ENCODE measurements at regions not wholly inside any gene's neighbourhood (a gene's known extent, or its start where the extent isn't known, plus 50 kb on each side); places are given as distances from the start of the nearest gene placed in this dataset.

GRCh38 chr10:57844387-57844998, 423.2 kb downstream of the IPMK start (continued):
- TF ChIP-seq, protein P1, sequence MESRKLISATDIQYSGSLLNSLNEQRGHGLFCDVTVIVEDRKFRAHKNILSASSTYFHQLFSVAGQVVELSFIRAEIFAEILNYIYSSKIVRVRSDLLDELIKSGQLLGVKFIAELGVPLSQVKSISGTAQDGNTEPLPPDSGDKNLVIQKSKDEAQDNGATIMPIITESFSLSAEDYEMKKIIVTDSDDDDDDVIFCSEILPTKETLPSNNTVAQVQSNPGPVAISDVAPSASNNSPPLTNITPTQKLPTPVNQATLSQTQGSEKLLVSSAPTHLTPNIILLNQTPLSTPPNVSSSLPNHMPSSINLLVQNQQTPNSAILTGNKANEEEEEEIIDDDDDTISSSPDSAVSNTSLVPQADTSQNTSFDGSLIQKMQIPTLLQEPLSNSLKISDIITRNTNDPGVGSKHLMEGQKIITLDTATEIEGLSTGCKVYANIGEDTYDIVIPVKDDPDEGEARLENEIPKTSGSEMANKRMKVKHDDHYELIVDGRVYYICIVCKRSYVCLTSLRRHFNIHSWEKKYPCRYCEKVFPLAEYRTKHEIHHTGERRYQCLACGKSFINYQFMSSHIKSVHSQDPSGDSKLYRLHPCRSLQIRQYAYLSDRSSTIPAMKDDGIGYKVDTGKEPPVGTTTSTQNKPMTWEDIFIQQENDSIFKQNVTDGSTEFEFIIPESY (IDR thresholded peaks at IDR 0.05): no peak
- TF ChIP-seq EED (IDR thresholded peaks at IDR 0.05; ENCODE audit: low read depth): no peak
- no peak for TF ChIP-seq CBFB (IDR thresholded peaks at IDR 0.05; ENCODE audit: low read depth)

GRCh38 chr10:57830877-57831560, 436.7 kb downstream of the IPMK start:
- FAIRE-seq (no peak), ATAC-seq (no peak), DNase-seq (ENCODE audit: low read depth, low spot score) (no peak)
- no peaks in the 10 kb centered on the region for H3K9me3 ChIP-seq (replicated peaks; ENCODE audit: control insufficient read depth, insufficient read depth, low read length)
- H3K4me2 ChIP-seq (ENCODE audit: control insufficient read depth, insufficient read depth): no peak overlapping the region
- no peak overlapping the region for H2AFZ ChIP-seq (ENCODE audit: control insufficient read depth, low read depth, low read length)
- no peak overlapping the region for H3K27ac ChIP-seq (ENCODE audit: control insufficient read depth, insufficient read depth)
- WGBS (ENCODE audit: insufficient coverage, insufficient replicate concordance, low lambda C conversion rate, missing lambda C conversion rate): no CpG with 5 or more reads among the region's 1 CpG
- no peak overlapping the region for H3K9ac ChIP-seq (ENCODE audit: control insufficient read depth, insufficient read depth, low read length)
- ChIA-PET CTCF (no interaction called here), RAD21 (ENCODE audit: unreplicated experiment) (no interaction called here), POLR2A (no interaction called here), SMC1A (ENCODE audit: uncharacterized antibody, unreplicated experiment) (no interaction called here)
- H3K27me3 ChIP-seq (replicated peaks in 1 of 2; ENCODE audit: control insufficient read depth in 2 of 2, insufficient read depth in 2 of 2, low read length in 1 of 2): no peaks in the 10 kb centered on the region
- H3K4me3 ChIP-seq: no peak overlapping the region
- intact Hi-C loops (cut with micrococcal nuclease; ENCODE audit: unreplicated experiment): no loop called here
- no peaks in the 10 kb centered on the region for H3K4me1 ChIP-seq (ENCODE audit: control insufficient read depth, insufficient read depth, low read length)
- no peaks in the 10 kb centered on the region for H4K20me1 ChIP-seq (ENCODE audit: control insufficient read depth, insufficient read depth)
- no TSS peak for BruUV-seq (replicated peaks)
- no peaks in the 10 kb centered on the region for H3K36me3 ChIP-seq (ENCODE audit: control insufficient read depth in 2 of 2, insufficient read depth in 2 of 2, low read length in 1 of 2)
- no peak for TF ChIP-seq MYB (IDR thresholded peaks at IDR 0.05; ENCODE audit: borderline replicate concordance, low read depth, low read length)
- in situ Hi-C loops (cut with MboI): no loop called here
- H3K79me2 ChIP-seq (ENCODE audit: control insufficient read depth, insufficient read depth, low read length): no peaks in the 10 kb centered on the region

Data from GM12878 (cell line).